WTC11 (cell line): ENCODE measurements at regions not wholly inside any gene's neighbourhood (a gene's known extent, or its start where the extent isn't known, plus 50 kb on each side); places are given as distances from the start of the nearest gene placed in this dataset.

ENCODE experiments used
- ATAC-seq: fragments of 200-7000 bp; cut with Tn5 transposase; 2 replicates; pipeline ENCODE4 v1.10.0; 2021; ENCODE audit warnings: mild to moderate bottlenecking, moderate library complexity
- CTCF ChIA-PET: fragments of 300-600 bp; sonication (Branson Sonifier 250); formaldehyde crosslinking; loops from one replicate; lab custom pipeline; 2021; ENCODE audit warnings: antibody characterized with exemption; lab: Charles Lee
- POLR2A ChIA-PET: fragments of 350-600 bp; sonication (Branson Sonifier 250); formaldehyde crosslinking; loops from one replicate; lab custom pipeline; 2021; ENCODE audit warnings: antibody characterized with exemption; lab: Charles Lee
- DNase-seq: peaks from one replicate; pipeline ENCODE4 v3.0.0; 2021; ENCODE audit warnings: low spot score
- H3K27ac Mint-ChIP-seq: 2 replicates; pipeline ENCODE4 v1.8.0; 2021; ENCODE audit warnings: mixed read lengths
- H3K27me3 Mint-ChIP-seq: 2 replicates; pipeline ENCODE4 v1.8.0; 2021; ENCODE audit warnings: low read depth, mild to moderate bottlenecking, moderate library complexity, mixed read lengths
- H3K36me3 Mint-ChIP-seq: 2 replicates; pipeline ENCODE4 v1.8.0; 2021; ENCODE audit warnings: mixed read lengths
- H3K4me1 Mint-ChIP-seq: 2 replicates; pipeline ENCODE4 v1.8.0; 2022; ENCODE audit warnings: mixed read lengths
- H3K4me3 Mint-ChIP-seq: 2 replicates; pipeline ENCODE4 v1.8.0; 2021; ENCODE audit warnings: mild to moderate bottlenecking, moderate library complexity, mixed read lengths
- H3K9me3 Mint-ChIP-seq: 2 replicates; pipeline ENCODE4 v1.8.0; 2021; ENCODE audit warnings: mixed read lengths
- ATF6 ChIP-seq: sonication (generic); formaldehyde crosslinking; IDR thresholded peaks from 2 replicates; pipeline ENCODE4 v1.8.1; 2023; ENCODE audit warnings: mild to moderate bottlenecking, missing genetic modification reagents
- ERG ChIP-seq: fragments of 250-450 bp; sonication (Bioruptor Pico); IDR thresholded peaks from 2 replicates; pipeline ENCODE4 v1.8.0; 2021; ENCODE audit warnings: mild to moderate bottlenecking
- FOXK1 ChIP-seq: sonication (generic); formaldehyde crosslinking; IDR thresholded peaks from 2 replicates; pipeline ENCODE4 v1.8.0; 2022; ENCODE audit warnings: mild to moderate bottlenecking, moderate library complexity, missing genetic modification reagents
- FOXP1 ChIP-seq: sonication (generic); formaldehyde crosslinking; IDR thresholded peaks from 2 replicates; pipeline ENCODE4 v1.8.0; 2022; ENCODE audit warnings: missing genetic modification reagents, mild to moderate bottlenecking, moderate library complexity, borderline replicate concordance
- GTF2I ChIP-seq: fragments of 250-450 bp; sonication (Bioruptor Pico); conservative IDR thresholded peaks from 2 replicates; pipeline ENCODE4 v1.4.0; 2021; ENCODE audit warnings: mild to moderate bottlenecking
- HMGXB4 ChIP-seq: sonication (generic); formaldehyde crosslinking; IDR thresholded peaks from 2 replicates; pipeline ENCODE4 v1.8.1; 2023; ENCODE audit warnings: mild to moderate bottlenecking, moderate library complexity, missing genetic modification reagents
- IRF1 ChIP-seq: sonication (generic); formaldehyde crosslinking; IDR thresholded peaks from 2 replicates; pipeline ENCODE4 v1.8.0; 2023; ENCODE audit warnings: missing genetic modification reagents
- JUN ChIP-seq: sonication (generic); formaldehyde crosslinking; IDR thresholded peaks from 2 replicates; pipeline ENCODE4 v1.8.0; 2023; ENCODE audit warnings: mild to moderate bottlenecking, missing genetic modification reagents
- MYBL2 ChIP-seq: sonication (generic); formaldehyde crosslinking; IDR thresholded peaks from 2 replicates; pipeline ENCODE4 v1.8.1; 2023; ENCODE audit warnings: mild to moderate bottlenecking, moderate library complexity, missing genetic modification reagents
- NFE2L1 ChIP-seq: sonication (generic); formaldehyde crosslinking; IDR thresholded peaks from 2 replicates; pipeline ENCODE4 v1.8.1; 2023; ENCODE audit warnings: missing genetic modification reagents
- NR1H2 ChIP-seq: sonication (generic); formaldehyde crosslinking; IDR thresholded peaks from 2 replicates; pipeline ENCODE4 v1.9.0; 2021; ENCODE audit warnings: mild to moderate bottlenecking, moderate library complexity, missing genetic modification reagents
- TEAD4 ChIP-seq: sonication (generic); formaldehyde crosslinking; IDR thresholded peaks from 2 replicates; pipeline ENCODE4 v1.8.0; 2022; ENCODE audit warnings: mild to moderate bottlenecking, missing genetic modification reagents
- USF1 ChIP-seq: sonication (generic); formaldehyde crosslinking; IDR thresholded peaks from 2 replicates; pipeline ENCODE4 v1.8.0; 2022; ENCODE audit warnings: mild to moderate bottlenecking, missing genetic modification reagents
- ZNF263 ChIP-seq: sonication (generic); formaldehyde crosslinking; IDR thresholded peaks from 2 replicates; pipeline ENCODE4 v1.8.1; 2022; ENCODE audit warnings: low read depth, mild to moderate bottlenecking, moderate library complexity, missing genetic modification reagents
- ZNF317 ChIP-seq: sonication (generic); formaldehyde crosslinking; IDR thresholded peaks from 2 replicates; pipeline ENCODE4 v1.8.1; 2023; ENCODE audit warnings: low read depth, mild to moderate bottlenecking, moderate library complexity, missing genetic modification reagents, borderline replicate concordance
- ZNF532 ChIP-seq: fragments of 250-450 bp; sonication (Bioruptor Pico); IDR thresholded peaks from 2 replicates; pipeline ENCODE4 v1.9.0; 2021; ENCODE audit warnings: mild to moderate bottlenecking, borderline replicate concordance

- Mint-ChIP-seq H3K9me3 (no peaks in the 10 kb centered on the region), H3K36me3 (no peaks in the 10 kb centered on the region), H3K4me3 (no peak overlapping the region), H3K4me1 (peaks cover 23% of the 10 kb centered on the region), H3K27ac (no peak overlapping the region), H3K27me3 (peaks cover 16% of the 10 kb centered on the region)
- DNase-seq (no peak), ATAC-seq (no peak)
- TF ChIP-seq NFE2L1 (no peak), ZNF263 (CRISPR knock-in tag) (no peak), JUN (CRISPR knock-in tag) (no peak), FOXP1 (CRISPR knock-in tag) (no peak), GTF2I (CRISPR knock-in tag) (no peak), ZNF532 (CRISPR knock-in tag) (no peak)
- POLR2A ChIA-PET = no interaction called here
- CTCF ChIA-PET = no interaction called here
Observed at GRCh38 chr11:79538775-79539174, 97.9 kb upstream of the TENM4 start.

GRCh38 chr11:79536155-79536917 is 95.5 kb upstream of the TENM4 start:
- CTCF ChIA-PET = no interaction called here
- Mint-ChIP-seq H3K9me3 (no peaks in the 10 kb centered on the region), H3K4me3 (no peak overlapping the region), H3K36me3 (no peaks in the 10 kb centered on the region), H3K27ac (no peak overlapping the region), H3K27me3 (peaks cover 5% of the 10 kb centered on the region), H3K4me1 (no peaks in the 10 kb centered on the region)
- no peak for ATAC-seq
- DNase-seq = no peak
- POLR2A ChIA-PET = no interaction called here
- TF ChIP-seq MYBL2 (CRISPR knock-in tag) = no peak
- TF ChIP-seq ZNF317 = no peak
- TF ChIP-seq ERG (CRISPR knock-in tag) = no peak
- TF ChIP-seq IRF1 (CRISPR knock-in tag) = no peak
- no peak for TF ChIP-seq ATF6 (CRISPR knock-in tag)
- TF ChIP-seq TEAD4 = no peak
- no peak for TF ChIP-seq USF1
- TF ChIP-seq FOXK1 = no peak
- no peak for TF ChIP-seq NR1H2 (CRISPR knock-in tag)
- TF ChIP-seq HMGXB4 (CRISPR knock-in tag) = no peak
